Testis (tissue), 2 donors: ENCODE measurements at regions not wholly inside any gene's neighbourhood (a gene's known extent, or its start where the extent isn't known, plus 50 kb on each side); places are given as distances from the start of the nearest gene placed in this dataset.
"Not testable (repeated sequence)": the region's sequence is repeated elsewhere in the genome, so short reads cannot be mapped to it uniquely, and the experiment has no call there.

Experiments used
- DNase-seq: peaks from one replicate; pipeline ENCODE4 v3.0.0-alpha.2; 2019
- H3K27ac ChIP-seq, 2 donors: fragments of 200-600 bp; sonication (generic); one replicate each; pipeline ENCODE4 v1.5.1; 2019
- H3K27me3 ChIP-seq: fragments of 200-600 bp; sonication (generic); one replicate; pipeline ENCODE4 v1.5.1; 2019
- H3K36me3 ChIP-seq: fragments of 200-600 bp; sonication (generic); one replicate; pipeline ENCODE4 v1.5.1; 2017; ENCODE audit warnings: low read depth; ENCODE audit errors: missing control alignments
- H3K4me1 ChIP-seq: fragments of 200-600 bp; sonication (generic); one replicate; pipeline ENCODE4 v1.5.1; 2019
- H3K4me3 ChIP-seq, 2 donors: fragments of 200-600 bp; sonication (generic); one replicate each; pipeline ENCODE4 v1.5.1; 2017 to 2019
- H3K9me3 ChIP-seq: fragments of 200-600 bp; sonication (generic); one replicate; pipeline ENCODE4 v1.5.1; 2017
- POLR2A ChIP-seq: fragments of 450-650 bp; IDR thresholded peaks from one replicate; pipeline ENCODE4 v1.6.1; 2017; ENCODE audit warnings: antibody characterized with exemption, mild to moderate bottlenecking, moderate library complexity
- WGBS, 2 donors: methylation state at CpG; one replicate each; pipeline ENCODE4 v1.1.5; 2018; 5-methylcytosine and 5-hydroxymethylcytosine counted together
- intact Hi-C: fragments of 100-400 bp; cut with DNase I; formaldehyde crosslinking; loops from one replicate; pipeline ENCODE4 v1.15.1; 2023; ENCODE audit warnings: low total_unique reads
- TF ChIP-seq, protein P1 (sequence below), 3 experiments: fragments of 450-650 bp in 2 of 3; fragments of 200-600 bp in 1 of 3; sonication (generic) in 1 of 3; IDR thresholded peaks; one replicate each; pipeline ENCODE4 v1.5.1; 2016 to 2019; ENCODE audit warnings: antibody characterized with exemption in 3 of 3, mild to moderate bottlenecking in 2 of 3, moderate library complexity in 1 of 3

DNA sequence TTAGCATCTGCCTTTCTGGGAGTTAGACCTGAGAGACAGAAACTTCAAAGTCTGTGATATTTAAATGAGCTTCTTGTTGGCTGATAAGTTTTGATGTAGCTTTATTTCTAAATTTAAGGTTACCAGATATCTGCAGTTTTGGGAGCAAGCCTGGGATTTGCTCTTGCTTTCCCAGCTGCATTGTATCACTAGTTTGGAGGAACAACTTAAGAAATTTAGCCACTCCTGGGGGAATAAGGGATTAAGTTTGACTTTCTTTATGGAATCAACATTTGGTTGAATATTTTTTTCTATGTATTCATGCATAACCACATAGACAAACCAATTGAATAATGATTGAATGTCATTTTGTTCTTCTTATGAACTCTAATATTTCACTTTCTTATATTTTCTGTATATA, 178.6 kb downstream of the POLR1F start:
- no peaks in the 10 kb centered on the region for H3K9me3 ChIP-seq
- no peak overlapping the region for H3K27ac ChIP-seq
- H3K4me3 ChIP-seq, result no peak overlapping the region
- H3K36me3 ChIP-seq, result no peaks in the 10 kb centered on the region
- intact Hi-C loops, result no loop called here
- H3K27me3 ChIP-seq, result no peaks in the 10 kb centered on the region
- no peaks in the 10 kb centered on the region for H3K4me1 ChIP-seq
- no peak for DNase-seq
- TF ChIP-seq, protein P1, sequence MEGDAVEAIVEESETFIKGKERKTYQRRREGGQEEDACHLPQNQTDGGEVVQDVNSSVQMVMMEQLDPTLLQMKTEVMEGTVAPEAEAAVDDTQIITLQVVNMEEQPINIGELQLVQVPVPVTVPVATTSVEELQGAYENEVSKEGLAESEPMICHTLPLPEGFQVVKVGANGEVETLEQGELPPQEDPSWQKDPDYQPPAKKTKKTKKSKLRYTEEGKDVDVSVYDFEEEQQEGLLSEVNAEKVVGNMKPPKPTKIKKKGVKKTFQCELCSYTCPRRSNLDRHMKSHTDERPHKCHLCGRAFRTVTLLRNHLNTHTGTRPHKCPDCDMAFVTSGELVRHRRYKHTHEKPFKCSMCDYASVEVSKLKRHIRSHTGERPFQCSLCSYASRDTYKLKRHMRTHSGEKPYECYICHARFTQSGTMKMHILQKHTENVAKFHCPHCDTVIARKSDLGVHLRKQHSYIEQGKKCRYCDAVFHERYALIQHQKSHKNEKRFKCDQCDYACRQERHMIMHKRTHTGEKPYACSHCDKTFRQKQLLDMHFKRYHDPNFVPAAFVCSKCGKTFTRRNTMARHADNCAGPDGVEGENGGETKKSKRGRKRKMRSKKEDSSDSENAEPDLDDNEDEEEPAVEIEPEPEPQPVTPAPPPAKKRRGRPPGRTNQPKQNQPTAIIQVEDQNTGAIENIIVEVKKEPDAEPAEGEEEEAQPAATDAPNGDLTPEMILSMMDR (IDR thresholded peaks at IDR 0.05), result no peak
- no peak for TF ChIP-seq POLR2A

DNA sequence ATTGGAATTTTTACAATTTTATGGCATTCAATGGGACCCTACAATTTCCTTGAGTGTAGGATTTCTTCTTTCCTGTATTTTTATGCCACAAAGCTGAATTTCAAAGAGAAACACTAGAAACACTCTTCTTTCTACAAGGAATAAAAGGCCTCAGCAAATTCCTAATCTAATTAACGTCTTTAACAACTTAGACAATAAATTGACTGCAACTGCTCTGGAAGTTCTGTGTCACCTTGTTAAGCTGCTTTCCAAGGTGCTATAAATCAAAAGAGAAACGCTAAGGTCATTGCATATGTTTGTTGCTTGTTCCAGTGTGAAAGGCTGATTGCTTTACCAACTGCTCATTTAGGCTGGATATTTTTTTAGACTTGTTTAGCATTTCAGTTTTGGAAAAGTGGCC, 182.2 kb downstream of the POLR1F start:
- no peak for DNase-seq
- no peak overlapping the region for H3K27ac ChIP-seq
- no peak for TF ChIP-seq POLR2A
- TF ChIP-seq, protein P1 (IDR thresholded peaks at IDR 0.05), result no peak
- no peaks in the 10 kb centered on the region for H3K27me3 ChIP-seq
- no peaks in the 10 kb centered on the region for H3K4me1 ChIP-seq
- intact Hi-C loops, result no loop called here
- H3K36me3 ChIP-seq, result no peaks in the 10 kb centered on the region
- no peak overlapping the region for H3K4me3 ChIP-seq
- WGBS, 2 donors, result 38 to 43% methylated on average over 2 of the region's 2 CpGs
- no peaks in the 10 kb centered on the region for H3K9me3 ChIP-seq

DNA sequence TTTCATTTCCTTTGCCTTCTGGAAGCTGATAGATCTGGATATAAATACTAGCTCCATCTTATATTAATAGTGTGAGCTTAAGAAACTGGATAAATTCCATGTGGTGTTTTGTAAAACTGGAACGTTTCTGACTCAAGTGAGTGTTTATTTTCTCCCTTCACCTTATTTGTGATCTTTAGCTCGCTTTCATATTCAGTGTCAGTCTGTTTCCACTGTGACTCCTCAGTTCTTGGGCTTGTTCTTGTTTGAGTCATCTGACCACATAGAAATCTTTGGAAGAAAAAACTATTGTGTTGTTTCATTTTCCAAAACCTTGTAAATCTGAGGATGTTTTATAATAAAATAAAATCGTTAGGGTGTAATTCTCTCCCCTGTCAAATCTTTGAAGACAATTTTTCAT, 186.4 kb downstream of the POLR1F start:
- Histone ChIP-seq H3K4me3 (no peak overlapping the region), H3K4me1 (no peaks in the 10 kb centered on the region), H3K27ac (no peak overlapping the region), H3K9me3 (no peaks in the 10 kb centered on the region), H3K36me3 (no peaks in the 10 kb centered on the region), H3K27me3 (no peaks in the 10 kb centered on the region)
- DNase-seq, result no peak
- WGBS, 2 donors, result 46 to 49% methylated on average over 3 of the region's 3 CpGs
- intact Hi-C loops, result no loop called here
- no peak for TF ChIP-seq POLR2A
- TF ChIP-seq, protein P1 (IDR thresholded peaks at IDR 0.05), result no peak

DNA sequence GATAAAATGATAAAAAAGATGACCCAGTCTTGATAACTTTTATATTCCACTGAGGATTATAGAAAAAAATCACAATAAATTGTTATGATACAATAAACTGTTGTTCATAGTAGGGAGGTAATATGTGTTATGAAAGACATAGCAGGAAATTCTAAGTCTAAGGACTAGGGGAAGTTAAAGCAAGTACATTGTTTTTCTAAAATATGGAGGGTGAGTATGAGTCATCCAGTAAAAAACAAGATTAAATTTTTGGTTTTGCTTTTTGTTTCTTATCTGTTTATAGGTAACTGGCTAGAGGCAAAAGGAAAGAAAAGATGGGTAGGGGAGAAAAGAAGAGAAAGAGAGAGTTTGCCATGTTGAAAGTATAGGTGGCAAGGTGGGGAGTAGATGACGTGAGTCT, 188.4 kb downstream of the POLR1F start:
- TF ChIP-seq POLR2A, result no peak
- TF ChIP-seq, protein P1 (IDR thresholded peaks at IDR 0.05), result no peak
- Histone ChIP-seq H3K9me3 (no peaks in the 10 kb centered on the region), H3K36me3 (no peaks in the 10 kb centered on the region), H3K27me3 (no peaks in the 10 kb centered on the region), H3K4me1 (no peaks in the 10 kb centered on the region), H3K4me3 (no peak overlapping the region), H3K27ac (no peak overlapping the region)
- no peak for DNase-seq
- 85 to 92% methylated on average over 1 of the region's 1 CpG for WGBS, 2 donors
- intact Hi-C loops, result no loop called here

DNA sequence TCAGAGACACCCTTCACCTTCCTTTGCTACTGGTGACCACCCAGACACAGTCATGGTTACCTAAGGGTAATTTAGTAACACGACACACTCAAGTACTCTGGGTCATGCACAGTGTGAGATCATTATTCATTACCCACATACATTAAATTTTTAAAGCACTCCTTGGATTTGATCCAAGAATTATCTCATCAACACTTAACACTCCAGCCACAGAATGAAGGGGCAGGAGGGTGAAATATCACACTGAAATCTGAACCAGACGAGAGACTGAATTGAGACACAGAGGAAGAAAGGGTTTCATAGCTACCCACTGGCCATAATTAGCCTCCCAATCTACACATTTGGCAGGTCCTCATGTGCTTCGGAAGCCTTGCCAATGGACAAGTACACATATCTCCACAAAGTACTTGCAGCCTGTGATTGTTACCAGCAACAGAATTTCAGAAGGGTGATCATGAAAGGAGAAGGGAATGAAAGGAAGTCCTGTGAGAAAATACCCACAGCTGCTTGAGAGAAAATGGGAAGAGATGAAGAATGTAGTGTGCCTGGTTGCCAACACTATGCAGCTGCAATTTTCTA, 189.3 kb downstream of the POLR1F start:
- no peak overlapping the region for H3K4me3 ChIP-seq
- H3K27me3 ChIP-seq, result no peaks in the 10 kb centered on the region
- DNase-seq, result no peak
- no peak overlapping the region for H3K27ac ChIP-seq
- TF ChIP-seq, protein P1 (IDR thresholded peaks at IDR 0.05), result no peak
- TF ChIP-seq POLR2A, result no peak
- intact Hi-C loops, result no loop called here
- no peaks in the 10 kb centered on the region for H3K4me1 ChIP-seq
- 49 to 50% methylated on average over 3 of the region's 3 CpGs for WGBS, 2 donors
- no peaks in the 10 kb centered on the region for H3K36me3 ChIP-seq
- no peaks in the 10 kb centered on the region for H3K9me3 ChIP-seq

DNA sequence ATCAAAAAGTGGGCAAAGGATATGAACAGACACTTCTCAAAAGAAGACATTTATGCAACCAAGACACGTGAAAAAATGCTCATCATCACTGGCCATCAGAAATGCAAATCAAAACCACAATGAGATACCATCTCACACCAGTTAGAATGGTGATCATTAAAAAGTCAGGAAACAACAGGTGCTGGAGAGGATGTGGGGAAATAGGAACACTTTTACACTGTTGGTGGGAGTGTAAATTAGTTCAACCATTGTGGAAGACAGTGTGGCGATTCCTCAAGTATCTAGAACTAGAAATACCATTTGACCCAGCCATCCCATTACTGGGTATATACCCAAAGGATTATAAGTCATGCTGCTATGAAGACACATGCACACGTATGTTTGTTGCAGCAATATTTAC, 191.3 kb downstream of the POLR1F start:
- H3K27ac ChIP-seq, H3K4me1 ChIP-seq, intact Hi-C loops, H3K4me3 ChIP-seq, H3K27me3 ChIP-seq, DNase-seq, H3K36me3 ChIP-seq, H3K9me3 ChIP-seq: not testable (repeated sequence)
- WGBS, 2 donors, result 86 to 89% methylated on average over 3 of the region's 3 CpGs
